Thyroid gland (tissue), 4 donors: ENCODE measurements at regions not wholly inside any gene's neighbourhood (a gene's known extent, or its start where the extent isn't known, plus 50 kb on each side); places are given as distances from the start of the nearest gene placed in this dataset.

Source experiments
- DNase-seq, 2 donors: peaks; one replicate each; pipeline ENCODE4 v3.0.0-alpha.2; 2019
- H3K27ac ChIP-seq, 3 donors: fragments of 200-600 bp; sonication (generic); 1 replicate in 2 of 3; 2 replicates in 1 of 3; pipeline ENCODE4 v1.5.1; 2016 to 2019; ENCODE audit warnings: mild to moderate bottlenecking in 1 of 3, moderate library complexity in 1 of 3
- H3K27me3 ChIP-seq: fragments of 200-600 bp; sonication (generic); one replicate; pipeline ENCODE4 v1.5.1; 2019
- H3K36me3 ChIP-seq, 2 donors: fragments of 200-600 bp; sonication (generic); one replicate each; pipeline ENCODE4 v1.5.1; 2016 to 2019
- H3K4me1 ChIP-seq, 2 donors: fragments of 200-600 bp; sonication (generic); one replicate each; pipeline ENCODE4 v1.5.1; 2017 to 2019
- H3K4me3 ChIP-seq, 3 donors: fragments of 200-600 bp; sonication (generic); replicated peaks in 1 of 3; 1 replicate in 2 of 3; 2 replicates in 1 of 3; pipeline ENCODE4 v1.5.1; 2016; ENCODE audit warnings: mild to moderate bottlenecking in 1 of 3
- H3K9me3 ChIP-seq: fragments of 200-600 bp; sonication (generic); one replicate; pipeline ENCODE4 v1.5.1; 2017
- CTCF ChIP-seq, 6 experiments: fragments of 200-600 bp in 3 of 6; fragments of 450-650 bp in 3 of 6; sonication (generic) in 3 of 6; IDR thresholded peaks; one replicate each; pipeline ENCODE4 v1.5.1; 2016 to 2019; ENCODE audit warnings: antibody characterized with exemption in 6 of 6, mild to moderate bottlenecking in 2 of 6, inconsistent platforms in 1 of 6, moderate library complexity in 1 of 6
- POLR2A ChIP-seq, 2 donors: fragments of 450-650 bp; IDR thresholded peaks; one replicate each; pipeline ENCODE4 v1.6.1; 2017; ENCODE audit warnings: antibody characterized with exemption in 2 of 2, mild to moderate bottlenecking in 2 of 2, moderate library complexity in 1 of 2
- WGBS, 2 donors: methylation state at CpG; one replicate each; pipeline ENCODE4 v1.1.5; 2017; 5-methylcytosine and 5-hydroxymethylcytosine counted together
- intact Hi-C: fragments of 100-400 bp; cut with DNase I; formaldehyde crosslinking; loops from one replicate; pipeline ENCODE4 v1.15.1; 2023

GRCh38 chr11:116445108-116446047, 327.4 kb downstream of the BUD13 start:
- H3K27me3 ChIP-seq, result no peaks in the 10 kb centered on the region
- H3K9me3 ChIP-seq, result no peaks in the 10 kb centered on the region
- no peak overlapping the region for H3K27ac ChIP-seq
- 53 to 56% methylated on average over 6 of the region's 6 CpGs for WGBS, 2 donors
- H3K4me3 ChIP-seq, result no peak overlapping the region
- intact Hi-C loops, result no loop called here
- TF ChIP-seq CTCF (IDR thresholded peaks at IDR 0.05), result no peak
- TF ChIP-seq POLR2A (IDR thresholded peaks at IDR 0.05), result no peak
- no peaks in the 10 kb centered on the region for H3K4me1 ChIP-seq
- H3K36me3 ChIP-seq, result no peaks in the 10 kb centered on the region
- DNase-seq, result no peak

- no peak overlapping the region for H3K27ac ChIP-seq
- TF ChIP-seq CTCF (IDR thresholded peaks at IDR 0.05) (no peak), POLR2A (IDR thresholded peaks at IDR 0.05) (no peak)
- H3K4me1 ChIP-seq, result no peaks in the 10 kb centered on the region
- H3K36me3 ChIP-seq, result no peaks in the 10 kb centered on the region
- H3K27me3 ChIP-seq, result no peaks in the 10 kb centered on the region
- intact Hi-C loops, result no loop called here
- DNase-seq, result no peak
- no peaks in the 10 kb centered on the region for H3K9me3 ChIP-seq
- no peak overlapping the region for H3K4me3 ChIP-seq
Observed at GRCh38 chr11:116442238-116442752, 330.5 kb downstream of the BUD13 start.

- TF ChIP-seq CTCF (IDR thresholded peaks at IDR 0.05) (no peak), POLR2A (IDR thresholded peaks at IDR 0.05) (no peak)
- no peaks in the 10 kb centered on the region for H3K36me3 ChIP-seq
- no peak overlapping the region for H3K27ac ChIP-seq
- H3K4me3 ChIP-seq, result no peak overlapping the region
- no peak for DNase-seq
- H3K27me3 ChIP-seq, result no peaks in the 10 kb centered on the region
- intact Hi-C loops, result no loop called here
- H3K9me3 ChIP-seq, result no peaks in the 10 kb centered on the region
- H3K4me1 ChIP-seq, result no peaks in the 10 kb centered on the region
Observed at GRCh38 chr11:116439361-116439677, 333.5 kb downstream of the BUD13 start.

- Histone ChIP-seq H3K4me3 (no peak overlapping the region), H3K36me3 (no peaks in the 10 kb centered on the region), H3K4me1 (no peaks in the 10 kb centered on the region), H3K27ac (no peak overlapping the region), H3K27me3 (no peaks in the 10 kb centered on the region), H3K9me3 (no peaks in the 10 kb centered on the region)
- 81 to 84% methylated on average over 6 of the region's 6 CpGs for WGBS, 2 donors
- DNase-seq, result no peak
- no peak for TF ChIP-seq CTCF (IDR thresholded peaks at IDR 0.05)
- TF ChIP-seq POLR2A (IDR thresholded peaks at IDR 0.05), result no peak
- intact Hi-C loops, result no loop called here
Observed at GRCh38 chr11:116438651-116439360, 334.0 kb downstream of the BUD13 start.

GRCh38 chr11:116434986-116435385, 337.8 kb downstream of the BUD13 start:
- WGBS, 2 donors, result 52 to 67% methylated on average over 2 of the region's 2 CpGs
- DNase-seq, result no peak
- no peak for TF ChIP-seq CTCF (IDR thresholded peaks at IDR 0.05)
- TF ChIP-seq POLR2A (IDR thresholded peaks at IDR 0.05), result no peak

More at GRCh38 chr11:116434986-116435385, 337.8 kb downstream of the BUD13 start:
- intact Hi-C loops, result no loop called here
- Histone ChIP-seq H3K9me3 (no peaks in the 10 kb centered on the region), H3K27me3 (no peaks in the 10 kb centered on the region), H3K36me3 (no peaks in the 10 kb centered on the region), H3K4me1 (no peaks in the 10 kb centered on the region), H3K27ac (no peak overlapping the region), H3K4me3 (no peak overlapping the region)
